Panc1 (cell line): ENCODE measurements at regions not wholly inside any gene's neighbourhood (a gene's known extent, or its start where the extent isn't known, plus 50 kb on each side); places are given as distances from the start of the nearest gene placed in this dataset.

Source experiments
- ATAC-seq: fragments of 200-7000 bp; cut with Tn5 transposase; 2 replicates; pipeline ENCODE4 v1.9.1; 2020; ENCODE audit warnings: mild to moderate bottlenecking, moderate library complexity
- BruUV-seq: library from RNA; stranded (reverse); fragments of 400-500 nt; replicated peaks from 2 replicates; lab custom pipeline; 2021; lab: Mats Ljungman, UMichigan
- CTCF ChIA-PET: fragments of 300-600 bp; sonication (Branson Sonifier 250); formaldehyde crosslinking; loops from one replicate; lab custom pipeline; 2022; ENCODE audit warnings: antibody characterized with exemption; lab: Charles Lee
- POLR2A ChIA-PET: fragments of 300-600 bp; sonication (Branson Sonifier 250); formaldehyde crosslinking; loops from one replicate; lab custom pipeline; 2022; ENCODE audit warnings: antibody characterized with exemption; lab: Charles Lee
- DNase-seq: peaks from one replicate; pipeline ENCODE4 v3.0.0-alpha.2; 2010; ENCODE audit warnings: low read depth, low spot score
- H3K27ac ChIP-seq: 2 replicates; pipeline ENCODE4 v1.5.1; 2011; ENCODE audit warnings: mild to moderate bottlenecking, low read length, inconsistent platforms
- H3K27me3 ChIP-seq: fragments of 200-500 bp; sonication (Bioruptor generic); 2 replicates; pipeline ENCODE4 v1.6.0; 2014; ENCODE audit warnings: low read length, inconsistent platforms; ENCODE audit not compliant: control insufficient read depth, insufficient read depth
- H3K36me3 ChIP-seq: fragments of 200-500 bp; sonication (Bioruptor generic); 2 replicates; pipeline ENCODE4 v1.5.1; 2014; ENCODE audit warnings: inconsistent platforms, mild to moderate bottlenecking, low read length, moderate library complexity; ENCODE audit not compliant: control insufficient read depth, insufficient read depth
- H3K4me1 ChIP-seq: 2 replicates; pipeline ENCODE4 v1.5.1; 2011; ENCODE audit warnings: inconsistent platforms, mild to moderate bottlenecking, low read length, moderate library complexity; ENCODE audit not compliant: control insufficient read depth, insufficient read depth
- H3K4me3 ChIP-seq, 2 experiments: 2 replicates each; pipeline ENCODE4 v1.5.1; 2011 to 2012; ENCODE audit warnings: low read depth in 2 of 2, low read length in 2 of 2, mild to moderate bottlenecking in 2 of 2, inconsistent platforms in 1 of 2, moderate library complexity in 1 of 2
- H3K9me3 ChIP-seq: fragments of 200-500 bp; sonication (Bioruptor generic); 2 replicates; pipeline ENCODE4 v1.5.1; 2014; ENCODE audit warnings: low read depth, mild to moderate bottlenecking, inconsistent platforms, low read length, moderate library complexity; ENCODE audit not compliant: control insufficient read depth, insufficient read depth
- CTCF ChIP-seq: fragments of 450-650 bp; IDR thresholded peaks from 2 replicates; pipeline ENCODE4 v1.5.1; 2017; ENCODE audit warnings: mild to moderate bottlenecking
- POLR2AphosphoS5 ChIP-seq: IDR thresholded peaks from 2 replicates; pipeline ENCODE4 v1.6.1; 2012; ENCODE audit warnings: mild to moderate bottlenecking, low read depth, low read length, moderate library complexity
- SIN3A ChIP-seq: IDR thresholded peaks from 2 replicates; pipeline ENCODE4 v1.6.1; 2012; ENCODE audit warnings: low read depth, mild to moderate bottlenecking, low read length, moderate library complexity, borderline replicate concordance; ENCODE audit not compliant: insufficient read depth
- TCF7L2 ChIP-seq: IDR thresholded peaks from 2 replicates; pipeline ENCODE4 v1.6.1; 2011; ENCODE audit warnings: mild to moderate bottlenecking, low read depth, low read length, inconsistent platforms
- in situ Hi-C: cut with HindIII; loops from 2 replicates; pipeline ENCODE4 v1.10.0; 2016; ENCODE audit warnings: low sequenced_read_pairs, low pct_unique_long_range_greater_than_20kb
- intact Hi-C: fragments of 100-400 bp; cut with micrococcal nuclease; formaldehyde crosslinking; loops from one replicate; pipeline ENCODE4 v1.10.0; 2022; ENCODE audit not compliant: unreplicated experiment
- TF ChIP-seq, protein P1 (sequence below), 2 experiments: IDR thresholded peaks; 2 replicates each; pipeline ENCODE4 v1.6.1; 2011 to 2012; ENCODE audit warnings: low read depth in 2 of 2, control low read depth in 1 of 2, low read length in 1 of 2, mild to moderate bottlenecking in 1 of 2, moderate library complexity in 1 of 2; ENCODE audit not compliant: insufficient read depth in 1 of 2

DNA sequence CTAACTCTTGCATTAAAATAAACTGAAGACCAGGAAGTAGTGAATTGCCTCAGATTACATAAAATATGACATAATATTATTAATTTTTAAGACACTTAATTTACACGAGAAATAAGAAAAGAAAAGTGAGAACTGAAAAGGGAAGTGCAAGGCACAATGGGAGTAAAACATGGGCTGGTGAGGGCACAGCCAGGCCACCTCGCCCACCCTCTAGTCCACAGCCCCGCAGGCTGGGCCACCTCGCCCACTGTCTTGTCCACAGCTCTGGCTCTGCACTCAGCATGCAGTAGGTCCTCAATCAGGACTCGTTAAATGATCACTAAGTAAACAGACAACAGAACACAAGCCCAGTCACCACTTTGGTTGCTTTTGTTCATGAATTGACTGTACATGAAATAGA, 67.8 kb upstream of the ARHGEF7 start:
- ATAC-seq: no peak
- Histone ChIP-seq H3K4me3 (no peak overlapping the region), H3K27ac (no peak overlapping the region), H3K27me3 (no peaks in the 10 kb centered on the region), H3K4me1 (no peaks in the 10 kb centered on the region), H3K36me3 (no peaks in the 10 kb centered on the region), H3K9me3 (no peaks in the 10 kb centered on the region)
- intact Hi-C loops: no loop called here
- TF ChIP-seq, protein P1, sequence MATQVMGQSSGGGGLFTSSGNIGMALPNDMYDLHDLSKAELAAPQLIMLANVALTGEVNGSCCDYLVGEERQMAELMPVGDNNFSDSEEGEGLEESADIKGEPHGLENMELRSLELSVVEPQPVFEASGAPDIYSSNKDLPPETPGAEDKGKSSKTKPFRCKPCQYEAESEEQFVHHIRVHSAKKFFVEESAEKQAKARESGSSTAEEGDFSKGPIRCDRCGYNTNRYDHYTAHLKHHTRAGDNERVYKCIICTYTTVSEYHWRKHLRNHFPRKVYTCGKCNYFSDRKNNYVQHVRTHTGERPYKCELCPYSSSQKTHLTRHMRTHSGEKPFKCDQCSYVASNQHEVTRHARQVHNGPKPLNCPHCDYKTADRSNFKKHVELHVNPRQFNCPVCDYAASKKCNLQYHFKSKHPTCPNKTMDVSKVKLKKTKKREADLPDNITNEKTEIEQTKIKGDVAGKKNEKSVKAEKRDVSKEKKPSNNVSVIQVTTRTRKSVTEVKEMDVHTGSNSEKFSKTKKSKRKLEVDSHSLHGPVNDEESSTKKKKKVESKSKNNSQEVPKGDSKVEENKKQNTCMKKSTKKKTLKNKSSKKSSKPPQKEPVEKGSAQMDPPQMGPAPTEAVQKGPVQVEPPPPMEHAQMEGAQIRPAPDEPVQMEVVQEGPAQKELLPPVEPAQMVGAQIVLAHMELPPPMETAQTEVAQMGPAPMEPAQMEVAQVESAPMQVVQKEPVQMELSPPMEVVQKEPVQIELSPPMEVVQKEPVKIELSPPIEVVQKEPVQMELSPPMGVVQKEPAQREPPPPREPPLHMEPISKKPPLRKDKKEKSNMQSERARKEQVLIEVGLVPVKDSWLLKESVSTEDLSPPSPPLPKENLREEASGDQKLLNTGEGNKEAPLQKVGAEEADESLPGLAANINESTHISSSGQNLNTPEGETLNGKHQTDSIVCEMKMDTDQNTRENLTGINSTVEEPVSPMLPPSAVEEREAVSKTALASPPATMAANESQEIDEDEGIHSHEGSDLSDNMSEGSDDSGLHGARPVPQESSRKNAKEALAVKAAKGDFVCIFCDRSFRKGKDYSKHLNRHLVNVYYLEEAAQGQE (IDR thresholded peaks at IDR 0.05; ENCODE audit: insufficient read depth in 1 of 2, low read depth in 2 of 2, low read length in 1 of 2): no peak
- no peak for TF ChIP-seq CTCF
- TF ChIP-seq TCF7L2: no peak
- no peak for TF ChIP-seq SIN3A
- TF ChIP-seq POLR2AphosphoS5: no peak
- BruUV-seq: no TSS peak
- in situ Hi-C loops: no loop called here
- CTCF ChIA-PET: no interaction called here
- POLR2A ChIA-PET: no interaction called here
- DNase-seq: no peak

DNA sequence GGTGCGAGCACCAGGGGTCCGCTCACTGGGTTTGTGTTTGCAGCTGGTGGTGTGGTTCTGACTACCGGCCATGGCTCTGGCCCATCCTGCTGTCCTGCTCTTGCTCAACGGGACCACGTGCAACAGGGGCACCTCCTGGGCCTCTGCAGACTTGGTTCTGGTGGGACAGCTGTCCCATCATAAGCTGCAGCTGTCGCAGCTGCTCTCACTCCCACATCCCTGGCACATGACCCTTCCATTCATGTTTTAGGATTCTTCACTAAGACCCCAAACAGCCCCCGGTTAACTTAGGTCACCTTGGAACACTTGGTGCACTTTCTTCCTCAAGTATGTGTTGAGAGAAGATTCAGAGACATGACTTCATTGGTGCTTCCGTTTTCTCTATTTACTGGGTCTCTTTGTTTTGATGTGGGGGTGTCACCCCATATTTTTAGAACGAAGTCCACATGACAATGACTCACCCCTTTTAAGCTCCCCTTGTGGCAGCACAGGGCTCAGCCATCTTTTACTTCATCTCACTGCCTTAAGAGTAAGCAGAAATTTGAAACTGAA, 68.4 kb upstream of the ARHGEF7 start:
- no peak for ATAC-seq
- POLR2A ChIA-PET: no interaction called here
- H3K27me3 ChIP-seq: no peaks in the 10 kb centered on the region
- no peak overlapping the region for H3K27ac ChIP-seq
- DNase-seq: no peak
- no peaks in the 10 kb centered on the region for H3K9me3 ChIP-seq
- no peaks in the 10 kb centered on the region for H3K36me3 ChIP-seq
- CTCF ChIA-PET: no interaction called here
- H3K4me3 ChIP-seq: no peak overlapping the region
- no peaks in the 10 kb centered on the region for H3K4me1 ChIP-seq
- BruUV-seq: no TSS peak
- TF ChIP-seq, protein P1 (IDR thresholded peaks at IDR 0.05; ENCODE audit: insufficient read depth in 1 of 2, low read depth in 2 of 2, low read length in 1 of 2): no peak
- no peak for TF ChIP-seq CTCF
- in situ Hi-C loops (no loop called here), intact Hi-C loops (no loop called here)
